Psoas muscle (tissue), 7 donors: ENCODE measurements at regions not wholly inside any gene's neighbourhood (a gene's known extent, or its start where the extent isn't known, plus 50 kb on each side); places are given as distances from the start of the nearest gene placed in this dataset.
"Not testable (repeated sequence)": the region's sequence is repeated elsewhere in the genome, so short reads cannot be mapped to it uniquely, and the experiment has no call there.

Experiments
- ATAC-seq, 4 donors: fragments of 200-7000 bp; cut with Tn5 transposase; one replicate each; pipeline ENCODE4 v1.9.1; 2020; ENCODE audit warnings: moderate library complexity in 3 of 4, mild to moderate bottlenecking in 2 of 4
- DNase-seq, 2 donors: peaks; one replicate each; pipeline ENCODE4 v3.0.0-alpha.2; 2020
- H3K27ac ChIP-seq: fragments of 200-600 bp; one replicate; pipeline ENCODE4 v1.8.0; 2022
- H3K27me3 ChIP-seq, 3 donors: fragments of 200-600 bp in 1 of 3; one replicate each; pipeline versions ENCODE4 v1.6.1 to v1.8.0; 2013 to 2022; ENCODE audit warnings: low read length in 2 of 3, mild to moderate bottlenecking in 2 of 3, moderate library complexity in 1 of 3; ENCODE audit not compliant: insufficient read depth in 3 of 3
- H3K36me3 ChIP-seq, 2 donors: fragments of 200-600 bp in 1 of 2; one replicate each; pipeline versions ENCODE4 v1.6.1 to v1.8.0; 2013 to 2022; ENCODE audit warnings: low read depth in 1 of 2, mild to moderate bottlenecking in 1 of 2, moderate library complexity in 1 of 2; ENCODE audit not compliant: insufficient read depth in 1 of 2
- H3K4me1 ChIP-seq: fragments of 200-600 bp; one replicate; pipeline ENCODE4 v1.8.0; 2022
- H3K4me3 ChIP-seq: fragments of 200-600 bp; one replicate; pipeline ENCODE4 v1.8.0; 2022; ENCODE audit warnings: mild to moderate bottlenecking
- H3K9me3 ChIP-seq: fragments of 200-600 bp; one replicate; pipeline ENCODE4 v1.8.0; 2022
- WGBS, 3 donors: extraction: QIAGEN DNeasy Blood & Tissue Kit; methylation state at CpG; one replicate each; pipeline versions ENCODE4 v1.1.6 to v1.1.7; 2013; 5-methylcytosine and 5-hydroxymethylcytosine counted together
- intact Hi-C, 2 donors: fragments of 100-400 bp; cut with DNase I; formaldehyde crosslinking; loops; one replicate each; pipeline versions ENCODE4 v1.11.0 to v1.14.2; 2022
- TF ChIP-seq, protein P1 (sequence below): fragments of 200-600 bp; IDR thresholded peaks from one replicate; pipeline ENCODE4 v1.8.0; 2022; ENCODE audit warnings: antibody characterized with exemption
- donor health status: healthy with polysubstance abuse.
- donor health status: DM: no; HTN: no; CAD: no; lungs with moderate emphysema.
- donor health status: Bipolar disorder and iron deficiency.
- donor health status: healthy.
- donor health status: DM: yes; HTN: yes; CAD: no.
- donor health status: DM: no; HTN: no; CAD: no.
- donor health status: DM: yes; HTN: yes; CAD: no.

DNA sequence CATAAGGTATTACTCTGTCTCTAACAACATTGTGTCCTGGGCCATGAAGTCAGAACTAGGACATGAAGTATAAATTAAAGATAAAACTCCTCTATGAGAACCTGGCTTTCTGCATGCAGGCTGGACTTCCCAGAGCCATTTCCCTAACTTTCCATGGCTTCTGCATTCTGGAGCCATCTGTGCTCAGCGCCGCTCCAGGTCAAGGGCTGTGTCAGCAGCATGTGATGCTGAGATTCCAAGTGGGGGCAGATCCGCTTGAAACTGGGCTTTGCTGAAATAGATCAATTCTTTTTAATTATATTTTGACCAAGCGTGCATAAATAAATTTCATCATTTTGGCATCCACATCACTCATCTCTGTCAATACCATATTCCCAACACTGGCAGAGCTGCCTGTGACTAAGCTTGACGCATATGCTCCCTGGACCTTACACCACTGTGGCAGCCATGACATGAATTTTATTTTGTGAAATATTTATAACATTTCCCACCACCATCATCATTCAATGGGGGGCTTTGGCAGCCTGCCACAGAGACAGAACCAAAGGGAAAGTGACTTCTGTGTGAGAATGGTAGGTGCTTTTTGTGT is 110.4 kb upstream of the KCNK1 start:
- TF ChIP-seq, protein P1, sequence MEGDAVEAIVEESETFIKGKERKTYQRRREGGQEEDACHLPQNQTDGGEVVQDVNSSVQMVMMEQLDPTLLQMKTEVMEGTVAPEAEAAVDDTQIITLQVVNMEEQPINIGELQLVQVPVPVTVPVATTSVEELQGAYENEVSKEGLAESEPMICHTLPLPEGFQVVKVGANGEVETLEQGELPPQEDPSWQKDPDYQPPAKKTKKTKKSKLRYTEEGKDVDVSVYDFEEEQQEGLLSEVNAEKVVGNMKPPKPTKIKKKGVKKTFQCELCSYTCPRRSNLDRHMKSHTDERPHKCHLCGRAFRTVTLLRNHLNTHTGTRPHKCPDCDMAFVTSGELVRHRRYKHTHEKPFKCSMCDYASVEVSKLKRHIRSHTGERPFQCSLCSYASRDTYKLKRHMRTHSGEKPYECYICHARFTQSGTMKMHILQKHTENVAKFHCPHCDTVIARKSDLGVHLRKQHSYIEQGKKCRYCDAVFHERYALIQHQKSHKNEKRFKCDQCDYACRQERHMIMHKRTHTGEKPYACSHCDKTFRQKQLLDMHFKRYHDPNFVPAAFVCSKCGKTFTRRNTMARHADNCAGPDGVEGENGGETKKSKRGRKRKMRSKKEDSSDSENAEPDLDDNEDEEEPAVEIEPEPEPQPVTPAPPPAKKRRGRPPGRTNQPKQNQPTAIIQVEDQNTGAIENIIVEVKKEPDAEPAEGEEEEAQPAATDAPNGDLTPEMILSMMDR: no peak
- intact Hi-C loops: loop anchor here in 1 of 2 donors (10.0 kb wide), 1 partner anchor 59 kb away; no protein-coding TSS in a partner anchor
- Histone ChIP-seq H3K9me3 (no peaks in the 10 kb centered on the region), H3K36me3 (no peaks in the 10 kb centered on the region), H3K27me3 (peaks cover 0 to 2% (median 0%) of the 10 kb centered on the region in 3 donors), H3K27ac (no peak overlapping the region), H3K4me1 (no peaks in the 10 kb centered on the region), H3K4me3 (no peak overlapping the region)
- 81 to 83% (median 82%) methylated on average over 5 of the region's 5 CpGs for WGBS, 3 donors
- no peak for DNase-seq
- ATAC-seq: no peak

DNA sequence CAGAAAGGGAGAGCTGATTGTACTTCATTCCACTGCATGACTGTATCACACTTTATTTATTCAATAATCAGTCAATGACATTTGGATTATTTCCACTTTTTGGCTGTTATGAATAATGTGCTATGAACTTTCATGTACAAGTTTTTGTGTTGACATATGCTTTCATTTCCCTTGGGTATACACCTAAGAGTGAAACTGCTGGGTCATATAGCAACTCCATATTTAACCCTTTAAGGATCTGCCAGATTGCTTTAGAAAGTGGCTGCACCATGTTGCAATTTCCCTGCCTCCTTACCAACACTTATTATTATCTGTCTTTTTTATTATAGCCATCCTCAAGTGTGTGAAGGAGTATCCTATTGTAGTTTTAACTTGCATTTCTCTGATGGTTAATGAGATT is 108.8 kb upstream of the KCNK1 start:
- ATAC-seq: no peak

DNA sequence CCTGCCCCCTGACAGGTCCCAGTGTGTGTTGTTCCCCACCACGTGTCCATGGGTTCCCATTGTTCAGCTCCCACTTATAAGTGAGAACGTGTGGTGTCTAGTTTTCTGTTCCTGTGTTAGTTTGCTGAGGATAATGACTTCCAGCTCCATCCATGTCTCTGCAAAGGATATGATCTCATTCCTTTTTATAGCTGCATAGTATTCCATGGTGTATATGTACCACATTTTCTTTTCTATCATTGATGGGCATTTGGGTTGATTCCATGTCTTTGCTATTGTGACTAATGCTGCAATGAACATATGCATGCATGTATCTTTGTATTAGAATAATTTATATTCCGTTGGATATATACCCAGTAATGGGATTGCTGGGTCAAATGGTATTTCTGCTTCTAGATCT is 108.0 kb upstream of the KCNK1 start:
- H3K27ac ChIP-seq, H3K4me1 ChIP-seq, DNase-seq, H3K27me3 ChIP-seq, H3K9me3 ChIP-seq, H3K4me3 ChIP-seq, H3K36me3 ChIP-seq, ATAC-seq: not testable (repeated sequence)
- intact Hi-C loops: loop anchor here in 1 of 2 donors (10.0 kb wide), 1 partner anchor 61 kb away; no protein-coding TSS in a partner anchor
- 81 to 90% (median 87%) methylated on average over 3 of the region's 3 CpGs for WGBS, 3 donors

More for the DNA sequence above, 108.8 kb upstream of the KCNK1 start:
- DNase-seq: no peak
- Histone ChIP-seq H3K36me3 (no peaks in the 10 kb centered on the region), H3K27ac (no peak overlapping the region), H3K4me3 (no peak overlapping the region), H3K4me1 (no peaks in the 10 kb centered on the region), H3K9me3 (no peaks in the 10 kb centered on the region), H3K27me3 (peaks cover 0 to 2% (median 0%) of the 10 kb centered on the region in 3 donors)
- intact Hi-C loops: loop anchor here in 1 of 2 donors (10.0 kb wide), 1 partner anchor 60 kb away; no protein-coding TSS in a partner anchor
- TF ChIP-seq, protein P1: no peak

DNA sequence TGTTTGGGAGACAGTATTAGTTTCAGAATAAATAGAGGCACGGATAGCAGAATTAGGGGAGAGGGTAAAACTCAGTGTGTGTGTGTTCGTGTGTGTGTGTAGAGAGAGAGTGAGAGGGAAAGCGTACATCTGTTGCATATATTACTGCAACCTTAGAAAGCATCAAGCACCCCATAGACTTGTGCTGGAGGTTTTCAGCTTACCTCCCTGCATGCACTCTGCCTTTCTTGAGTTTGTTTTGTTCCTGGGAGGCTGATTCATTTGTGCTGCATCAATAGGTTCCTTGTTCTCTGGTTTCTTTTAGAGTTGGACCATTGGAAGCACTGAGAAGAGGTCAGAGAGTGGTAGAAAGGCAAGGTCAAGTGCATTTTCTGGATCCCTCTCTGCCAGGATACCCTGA is 104.4 kb upstream of the KCNK1 start:
- Histone ChIP-seq H3K4me1 (no peaks in the 10 kb centered on the region), H3K9me3 (no peaks in the 10 kb centered on the region), H3K27me3 (peaks cover 0 to 2% (median 0%) of the 10 kb centered on the region in 3 donors), H3K4me3 (no peak overlapping the region), H3K36me3 (no peaks in the 10 kb centered on the region), H3K27ac (no peak overlapping the region)
- intact Hi-C loops: loop anchor here in 1 of 2 donors (10.0 kb wide), 1 partner anchor 65 kb away; no protein-coding TSS in a partner anchor
- 32 to 41% (median 37%) methylated on average over 3 of the region's 3 CpGs for WGBS, 3 donors
- DNase-seq (no peak), ATAC-seq (no peak)
- TF ChIP-seq, protein P1: no peak

DNA sequence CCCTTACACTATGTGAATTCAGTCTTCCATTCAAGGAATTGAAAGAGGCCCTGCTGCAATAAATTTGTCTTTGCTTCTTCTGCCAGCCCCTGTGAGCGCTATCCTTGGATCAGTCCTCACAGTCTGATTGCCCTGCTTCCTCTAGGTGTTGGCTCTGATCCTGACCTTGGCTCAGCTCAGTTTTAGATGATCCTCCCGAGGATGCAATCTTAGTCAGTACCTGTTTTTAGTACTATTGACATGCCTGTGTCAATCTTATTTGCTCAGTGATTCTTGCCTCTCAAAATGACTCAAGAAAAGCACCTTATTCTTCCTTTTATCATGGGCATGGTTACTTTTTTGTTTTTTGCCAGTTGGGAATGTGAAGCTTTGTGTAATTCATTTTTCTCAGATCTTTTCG is 101.4 kb upstream of the KCNK1 start:
- Histone ChIP-seq H3K27ac (no peak overlapping the region), H3K27me3 (peaks cover 0 to 2% (median 0%) of the 10 kb centered on the region in 3 donors), H3K36me3 (no peaks in the 10 kb centered on the region), H3K4me3 (no peak overlapping the region), H3K4me1 (no peaks in the 10 kb centered on the region), H3K9me3 (no peaks in the 10 kb centered on the region)
- intact Hi-C loops: no loop called here
- TF ChIP-seq, protein P1: no peak
- ATAC-seq: no peak
- DNase-seq: no peak
- WGBS, 3 donors: 40 to 47% (median 43%) methylated on average over 3 of the region's 3 CpGs
